HEK293 (cell line): ENCODE measurements at regions not wholly inside any gene's neighbourhood (a gene's known extent, or its start where the extent isn't known, plus 50 kb on each side); places are given as distances from the start of the nearest gene placed in this dataset.

ENCODE experiments used
- MEIS1 ChIP-seq: sonication (generic); formaldehyde crosslinking; IDR thresholded peaks from 2 replicates; pipeline ENCODE4 v1.8.1; 2022; ENCODE audit warnings: missing genetic modification reagents, mild to moderate bottlenecking, borderline replicate concordance
- ZNF274 ChIP-seq, 2 experiments: fragments of 200-500 bp in 1 of 2; fragments of 450-650 bp in 1 of 2; sonication (Bioruptor generic) in 1 of 2; formaldehyde crosslinking in 1 of 2; IDR thresholded peaks; 2 replicates each; pipeline versions ENCODE4 v1.5.1 to v1.6.1; 2014 to 2016; ENCODE audit warnings: borderline replicate concordance in 1 of 2, inconsistent platforms in 1 of 2, low read length in 1 of 2, missing biosample characterization in 1 of 2, missing genetic modification characterization in 1 of 2
- ZNF423 ChIP-seq: fragments of 450-650 bp; formaldehyde crosslinking; IDR thresholded peaks from 2 replicates; pipeline ENCODE4 v1.5.1; 2016; ENCODE audit warnings: missing biosample characterization, missing genetic modification characterization
- ZNF530 ChIP-seq: fragments of 450-650 bp; formaldehyde crosslinking; IDR thresholded peaks from 2 replicates; pipeline ENCODE4 v1.5.1; 2016; ENCODE audit warnings: low read depth, missing biosample characterization, missing genetic modification characterization
- ZNF624 ChIP-seq: fragments of 450-650 bp; formaldehyde crosslinking; IDR thresholded peaks from 2 replicates; pipeline ENCODE4 v1.5.1; 2017; ENCODE audit warnings: missing biosample characterization, missing genetic modification characterization
- TF ChIP-seq, protein P1 (sequence below): fragments of 450-650 bp; formaldehyde crosslinking; IDR thresholded peaks from 2 replicates; pipeline ENCODE4 v1.5.1; 2016; ENCODE audit warnings: missing biosample characterization, missing genetic modification characterization

DNA sequence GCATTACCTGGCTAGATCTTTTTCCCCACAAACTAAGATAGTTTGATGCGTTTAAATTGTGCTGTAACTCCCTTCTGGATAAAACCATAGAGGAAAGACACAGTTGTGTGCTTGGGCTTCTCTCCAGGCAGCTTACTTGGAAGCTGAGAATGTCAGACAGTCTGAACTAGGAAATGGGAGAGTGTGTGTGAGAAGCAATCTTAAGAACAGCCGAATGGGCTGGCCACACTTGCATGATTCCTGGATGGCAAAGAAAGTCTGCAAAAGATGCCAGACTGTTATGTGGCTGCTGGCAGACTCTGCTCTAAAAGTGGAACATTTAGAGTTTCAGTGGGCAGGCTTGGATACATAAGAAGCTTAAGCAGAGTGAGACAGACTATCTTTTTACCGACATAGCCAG lies 384.3 kb upstream of the PSMD7 start:
- TF ChIP-seq ZNF530 (tag by site-specific recombination) (no peak), MEIS1 (CRISPR knock-in tag) (no peak), ZNF423 (no peak), ZNF624 (tag by site-specific recombination) (no peak), ZNF274 (IDR thresholded peaks at IDR 0.05; ENCODE audit: low read length) (no peak), ZNF274 (tag by site-specific recombination; IDR thresholded peaks at IDR 0.05; ENCODE audit: borderline replicate concordance) (no peak)
- TF ChIP-seq, protein P1, sequence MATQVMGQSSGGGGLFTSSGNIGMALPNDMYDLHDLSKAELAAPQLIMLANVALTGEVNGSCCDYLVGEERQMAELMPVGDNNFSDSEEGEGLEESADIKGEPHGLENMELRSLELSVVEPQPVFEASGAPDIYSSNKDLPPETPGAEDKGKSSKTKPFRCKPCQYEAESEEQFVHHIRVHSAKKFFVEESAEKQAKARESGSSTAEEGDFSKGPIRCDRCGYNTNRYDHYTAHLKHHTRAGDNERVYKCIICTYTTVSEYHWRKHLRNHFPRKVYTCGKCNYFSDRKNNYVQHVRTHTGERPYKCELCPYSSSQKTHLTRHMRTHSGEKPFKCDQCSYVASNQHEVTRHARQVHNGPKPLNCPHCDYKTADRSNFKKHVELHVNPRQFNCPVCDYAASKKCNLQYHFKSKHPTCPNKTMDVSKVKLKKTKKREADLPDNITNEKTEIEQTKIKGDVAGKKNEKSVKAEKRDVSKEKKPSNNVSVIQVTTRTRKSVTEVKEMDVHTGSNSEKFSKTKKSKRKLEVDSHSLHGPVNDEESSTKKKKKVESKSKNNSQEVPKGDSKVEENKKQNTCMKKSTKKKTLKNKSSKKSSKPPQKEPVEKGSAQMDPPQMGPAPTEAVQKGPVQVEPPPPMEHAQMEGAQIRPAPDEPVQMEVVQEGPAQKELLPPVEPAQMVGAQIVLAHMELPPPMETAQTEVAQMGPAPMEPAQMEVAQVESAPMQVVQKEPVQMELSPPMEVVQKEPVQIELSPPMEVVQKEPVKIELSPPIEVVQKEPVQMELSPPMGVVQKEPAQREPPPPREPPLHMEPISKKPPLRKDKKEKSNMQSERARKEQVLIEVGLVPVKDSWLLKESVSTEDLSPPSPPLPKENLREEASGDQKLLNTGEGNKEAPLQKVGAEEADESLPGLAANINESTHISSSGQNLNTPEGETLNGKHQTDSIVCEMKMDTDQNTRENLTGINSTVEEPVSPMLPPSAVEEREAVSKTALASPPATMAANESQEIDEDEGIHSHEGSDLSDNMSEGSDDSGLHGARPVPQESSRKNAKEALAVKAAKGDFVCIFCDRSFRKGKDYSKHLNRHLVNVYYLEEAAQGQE (tag by site-specific recombination): no peak
